ENCODE measurements at regions not wholly inside any gene's neighbourhood (a gene's known extent, or its start where the extent isn't known, plus 50 kb on each side); places are given as distances from the start of the nearest gene placed in this dataset.

GRCh38 chr7:156006024-156006423 lies 193.8 kb upstream of the SHH start:
- no peak for TF ChIP-seq CTCF (IDR thresholded peaks at IDR 0.05; ENCODE audit: low read depth, low read length, poor library complexity, severe bottlenecking)
- no peak for TF ChIP-seq EZH2phosphoT487 (IDR thresholded peaks at IDR 0.05; ENCODE audit: borderline replicate concordance, low read length)

Data from DOHH2 (cell line).